Ecto neural progenitor cell (in vitro differentiated cells): ENCODE measurements at regions not wholly inside any gene's neighbourhood (a gene's known extent, or its start where the extent isn't known, plus 50 kb on each side); places are given as distances from the start of the nearest gene placed in this dataset.

Experiments
- DNase-seq: peaks from one replicate; pipeline ENCODE4 v3.0.0-alpha.2; 2018; ENCODE audit warnings: low spot score

GRCh38 chr4:3343358-3343757, 50.5 kb downstream of the RGS12 start:
- no peak for DNase-seq

- DNase-seq = no peak
Observed at GRCh38 chr4:3344104-3344503, 51.3 kb downstream of the RGS12 start.

- DNase-seq = no peak
Observed at GRCh38 chr4:3344596-3344995, 51.8 kb downstream of the RGS12 start.

DNA sequence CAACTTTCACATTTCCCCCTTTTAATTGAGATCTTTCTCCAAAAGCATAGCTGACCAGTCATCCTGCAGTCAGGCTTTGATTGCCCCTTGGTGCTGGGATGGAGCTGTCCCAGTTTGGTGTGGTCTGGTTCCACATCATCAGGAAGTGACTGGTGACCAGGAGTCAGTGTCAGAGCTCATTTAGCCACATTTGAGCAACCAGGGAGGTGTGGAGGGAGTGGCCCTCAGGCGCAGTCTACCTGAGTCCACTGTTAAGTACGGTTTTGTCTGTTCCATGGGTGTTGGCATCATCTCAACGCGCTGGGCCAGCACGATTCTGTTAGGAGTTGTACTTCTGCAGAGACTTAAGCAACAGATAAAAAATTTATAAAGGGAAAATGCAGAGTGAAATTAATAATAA, 52.6 kb downstream of the RGS12 start:
- no peak for DNase-seq

GRCh38 chr4:3346146-3346545, 53.3 kb downstream of the RGS12 start:
- no peak for DNase-seq

GRCh38 chr4:3347871-3348270, 55.0 kb downstream of the RGS12 start:
- no peak for DNase-seq

GRCh38 chr4:3348621-3349020, 55.8 kb downstream of the RGS12 start:
- no peak for DNase-seq

- no peak for DNase-seq
Observed at GRCh38 chr4:3349116-3349515, 56.3 kb downstream of the RGS12 start.

- DNase-seq = no peak
Observed at GRCh38 chr4:3351997-3352396, 59.2 kb downstream of the RGS12 start.

DNA sequence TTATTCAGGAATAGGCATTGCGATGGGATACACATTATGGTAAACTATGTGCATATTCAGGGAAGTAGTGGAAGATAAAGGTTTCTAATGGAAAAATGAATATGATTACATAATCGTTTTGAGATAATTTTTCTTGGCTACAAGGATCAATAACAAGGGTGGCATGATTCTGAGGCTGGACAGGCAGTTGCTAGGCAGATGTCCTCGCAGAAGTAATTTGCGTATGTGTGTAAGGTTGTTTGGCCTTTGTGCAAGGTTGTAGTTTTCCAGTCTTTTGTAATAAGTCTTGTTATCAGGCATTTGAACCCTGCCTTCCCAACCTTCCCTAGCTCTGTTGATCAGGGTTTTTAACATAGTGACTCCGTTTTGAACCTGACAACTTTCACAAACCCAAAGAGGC, 59.7 kb downstream of the RGS12 start:
- no peak for DNase-seq

DNA sequence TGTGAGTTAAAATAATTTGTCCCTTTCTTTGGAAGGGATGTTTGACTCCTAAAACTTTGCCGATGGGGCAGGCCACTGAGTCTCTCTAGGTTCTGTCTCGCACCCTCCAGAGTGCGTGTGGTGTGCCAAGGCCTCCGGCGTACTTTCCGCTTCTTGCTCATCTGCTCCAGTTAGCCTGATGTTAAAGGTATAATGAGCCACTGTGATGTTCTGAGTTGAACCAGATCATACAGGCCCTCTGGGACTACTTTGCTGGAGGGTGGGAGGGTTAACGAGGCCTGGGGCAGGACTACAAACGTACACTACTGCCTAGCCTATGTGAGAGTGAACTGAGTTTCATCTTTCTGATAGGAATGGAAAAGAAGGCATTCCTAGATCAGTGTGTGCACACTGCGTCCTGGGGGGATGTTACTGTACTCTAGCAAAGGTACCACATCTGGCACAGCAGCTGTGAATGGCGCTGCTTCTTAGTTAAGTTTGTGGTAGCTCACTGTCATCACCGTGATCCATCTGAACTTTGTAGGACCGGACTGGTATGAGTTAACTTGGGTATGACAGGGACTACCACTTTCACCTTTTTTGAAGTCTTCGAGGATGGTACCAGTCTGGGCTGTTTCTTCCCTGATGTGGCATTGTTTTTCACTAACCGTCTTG, 60.2 kb downstream of the RGS12 start:
- DNase-seq = no peak

GRCh38 chr4:3353752-3354454, 61.1 kb downstream of the RGS12 start:
- no peak for DNase-seq

DNA sequence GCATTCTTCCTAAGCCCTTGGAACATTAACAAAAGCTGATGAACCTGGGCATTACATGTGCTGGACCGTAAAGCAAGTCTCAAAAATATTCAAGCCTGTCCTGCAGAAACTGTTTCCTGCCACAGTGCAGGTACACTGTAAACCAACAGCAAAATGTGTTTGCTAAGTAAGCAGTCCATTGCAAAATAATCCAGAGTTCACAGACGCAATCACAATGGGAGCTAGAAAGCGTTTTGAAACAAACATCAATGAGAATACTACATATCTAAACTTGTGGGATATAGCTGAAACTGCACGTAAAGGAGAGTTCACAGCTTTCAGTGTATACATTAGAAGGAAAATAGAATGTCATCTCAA, 61.6 kb downstream of the RGS12 start:
- no peak for DNase-seq

DNA sequence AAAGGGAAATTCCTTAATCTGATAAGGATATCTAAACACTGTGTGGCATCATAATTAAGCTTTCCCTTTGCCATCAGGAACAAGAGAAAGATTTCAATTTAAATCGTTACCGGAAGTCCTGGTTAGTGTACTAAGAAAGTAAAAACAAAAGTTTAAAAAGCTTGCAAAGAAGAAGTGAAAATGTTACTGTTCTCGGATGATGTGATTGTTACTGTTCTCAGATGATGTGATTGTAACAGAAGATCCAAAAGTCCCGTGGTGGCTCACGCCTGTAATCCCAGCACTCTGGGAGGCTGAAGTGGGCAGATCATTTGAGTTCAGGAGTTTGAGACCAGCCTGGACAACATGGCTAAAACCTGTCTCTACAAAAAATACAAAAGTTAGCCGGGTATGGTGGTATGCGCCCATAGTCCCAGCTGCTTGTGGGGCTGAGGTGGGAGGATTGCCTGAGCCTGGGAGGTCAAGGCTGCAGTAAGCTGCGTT, 62.5 kb downstream of the RGS12 start:
- no peak for DNase-seq

DNA sequence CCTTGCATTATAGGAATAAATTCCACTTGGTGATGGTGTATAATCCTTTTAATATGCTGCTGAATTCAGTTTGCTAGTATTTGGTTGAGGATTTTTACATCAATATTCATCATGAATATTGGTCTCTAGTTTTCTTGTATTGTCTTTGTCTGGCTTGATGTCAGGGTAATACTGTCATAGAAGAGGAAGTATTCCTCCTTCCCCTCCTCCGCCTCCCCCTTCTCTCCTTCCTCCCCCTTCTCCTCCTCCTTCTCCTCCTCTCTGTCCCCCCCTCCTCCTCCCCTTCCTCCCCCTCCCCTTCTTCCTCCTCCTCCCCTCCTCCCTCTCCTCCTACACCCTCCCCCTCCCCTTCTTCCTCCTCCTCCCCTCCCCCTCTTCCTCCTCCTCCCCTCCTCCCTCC, 65.8 kb downstream of the RGS12 start:
- no peak for DNase-seq

DNA sequence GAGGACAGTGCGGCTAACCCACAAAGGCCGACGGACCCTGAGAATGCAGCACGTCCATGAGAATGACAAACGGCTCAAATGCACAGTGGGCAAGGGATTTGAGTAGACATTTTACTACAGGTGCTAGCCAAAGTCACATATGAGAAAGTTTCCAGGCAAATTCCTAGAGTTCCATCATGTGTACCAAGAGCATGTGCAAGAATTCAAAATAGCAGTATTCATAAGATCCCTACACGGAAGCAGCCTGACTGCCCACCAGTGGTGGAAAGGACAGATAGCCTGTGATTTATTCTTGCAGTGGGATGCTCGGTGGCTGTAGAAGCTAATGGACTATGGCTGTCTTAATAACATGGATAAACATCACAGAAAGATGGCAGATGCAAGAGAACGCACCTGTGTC, 68.0 kb downstream of the RGS12 start:
- DNase-seq = no peak

DNA sequence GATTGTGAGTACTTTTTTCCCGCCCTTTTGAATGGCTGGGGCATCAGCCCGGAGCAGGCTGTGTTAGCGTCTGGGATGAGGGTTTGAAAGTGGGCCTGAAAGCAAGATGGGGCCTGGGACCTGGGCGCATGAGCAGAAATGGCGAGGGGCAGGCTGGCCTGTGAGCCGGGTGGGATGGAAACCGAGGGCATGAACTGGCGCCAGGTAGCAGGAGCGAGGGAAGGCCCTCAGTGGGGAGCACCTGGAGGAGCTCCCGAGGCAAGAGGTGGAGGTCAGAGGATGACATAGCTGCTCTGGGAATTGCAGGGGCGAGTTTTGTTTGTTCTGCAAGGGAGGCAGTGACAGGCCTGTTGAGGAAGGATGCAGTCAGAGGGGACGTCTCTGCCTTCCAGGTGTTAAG, 68.6 kb downstream of the RGS12 start:
- no peak for DNase-seq

DNA sequence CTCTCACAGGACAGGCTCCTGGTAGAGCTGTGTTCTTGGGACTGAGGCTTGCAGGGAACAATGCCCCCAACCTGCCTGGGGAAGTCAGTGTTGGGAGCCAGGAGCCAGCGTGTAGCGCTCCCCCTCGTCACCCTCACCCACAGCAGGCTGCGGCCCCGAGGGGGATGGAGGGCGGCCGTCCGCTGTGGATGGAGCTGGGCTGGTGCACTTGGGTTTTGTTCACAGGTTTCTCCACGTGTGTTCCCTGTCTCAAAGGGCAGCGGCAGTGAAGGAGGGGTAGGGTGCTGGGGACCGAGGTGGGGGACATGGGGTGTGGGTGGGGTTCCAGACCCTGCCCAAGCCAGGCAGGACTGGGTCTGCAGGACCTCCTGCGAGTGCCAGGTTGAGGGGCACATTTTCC, 69.1 kb downstream of the RGS12 start:
- DNase-seq = no peak

DNA sequence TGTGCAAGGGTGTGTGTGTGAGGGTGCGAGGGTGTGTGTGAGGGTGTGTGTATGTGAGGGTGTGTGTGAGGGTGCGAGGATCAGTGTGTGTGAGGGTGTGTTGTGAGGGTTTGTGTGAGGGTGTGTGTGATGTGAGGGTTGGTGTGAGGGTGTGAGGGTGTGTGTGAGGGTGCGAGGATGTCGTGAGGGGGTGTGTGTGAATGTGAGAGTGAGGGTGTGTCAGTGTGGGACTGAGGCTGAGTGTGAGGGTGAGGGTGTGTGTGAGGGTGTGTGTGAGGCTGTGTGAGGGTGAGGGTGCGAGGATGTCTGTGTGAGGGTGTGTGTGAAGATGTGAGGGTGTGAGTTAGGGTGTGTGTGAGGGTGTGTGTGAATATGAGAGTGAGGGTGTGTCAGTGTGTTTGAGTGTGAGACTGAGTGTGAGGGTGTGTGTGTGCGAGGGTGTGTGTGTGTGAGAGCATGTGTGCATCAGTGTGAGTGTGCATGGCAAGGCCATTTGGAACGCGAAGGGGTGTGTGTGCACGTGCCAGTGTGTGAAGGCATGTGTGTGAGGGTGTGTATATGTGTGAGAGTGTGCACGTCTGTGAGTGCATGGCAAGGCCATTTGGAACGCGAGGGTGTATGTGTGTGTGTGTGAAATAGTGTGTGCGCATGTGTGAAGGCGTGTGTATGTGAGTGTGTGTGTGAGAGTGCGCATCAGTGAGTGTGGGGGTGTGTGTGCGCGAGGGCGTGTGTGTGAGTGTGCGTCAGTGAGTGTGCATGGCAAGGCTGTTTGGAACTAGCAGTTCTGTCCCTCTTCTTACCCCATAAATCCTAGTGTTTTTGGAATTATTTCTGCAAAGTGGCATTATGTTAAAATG, 69.8 kb downstream of the RGS12 start:
- DNase-seq = no peak

DNA sequence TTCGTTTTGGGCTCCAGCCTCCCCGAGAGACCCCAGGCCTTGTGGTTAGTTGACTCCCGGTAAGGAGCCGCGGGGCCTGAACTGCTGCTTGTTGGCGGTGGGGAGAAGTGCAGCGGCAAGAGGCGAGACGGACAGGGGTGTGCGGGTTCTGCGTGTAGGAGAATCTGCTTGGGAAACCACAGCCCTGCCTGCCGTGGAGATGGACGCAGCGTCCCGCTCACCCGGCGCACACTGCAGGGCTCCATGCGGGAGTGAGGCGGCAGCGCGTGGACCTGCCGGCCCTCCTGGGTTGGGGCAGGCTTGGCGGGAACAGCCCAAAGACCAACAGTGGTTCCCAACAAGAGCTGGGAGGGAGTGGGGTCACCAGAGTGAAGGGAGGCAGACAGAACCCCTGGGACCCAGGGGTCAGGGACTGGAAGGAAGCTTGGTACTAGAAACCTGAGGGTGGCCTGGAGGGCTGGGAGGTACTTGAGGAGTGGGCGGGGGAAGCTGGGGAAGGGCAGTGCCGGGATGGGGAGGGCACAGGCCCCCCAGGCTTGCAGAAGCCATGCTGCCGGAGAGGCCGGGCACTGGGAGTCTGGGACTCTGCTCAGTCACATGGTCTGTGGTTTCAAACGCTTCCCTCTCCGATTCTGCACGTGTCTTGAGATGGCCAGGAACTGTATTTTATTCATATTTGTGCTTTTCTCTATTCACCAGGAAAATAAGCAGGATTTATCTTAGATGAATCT, 70.8 kb downstream of the RGS12 start:
- no peak for DNase-seq

DNA sequence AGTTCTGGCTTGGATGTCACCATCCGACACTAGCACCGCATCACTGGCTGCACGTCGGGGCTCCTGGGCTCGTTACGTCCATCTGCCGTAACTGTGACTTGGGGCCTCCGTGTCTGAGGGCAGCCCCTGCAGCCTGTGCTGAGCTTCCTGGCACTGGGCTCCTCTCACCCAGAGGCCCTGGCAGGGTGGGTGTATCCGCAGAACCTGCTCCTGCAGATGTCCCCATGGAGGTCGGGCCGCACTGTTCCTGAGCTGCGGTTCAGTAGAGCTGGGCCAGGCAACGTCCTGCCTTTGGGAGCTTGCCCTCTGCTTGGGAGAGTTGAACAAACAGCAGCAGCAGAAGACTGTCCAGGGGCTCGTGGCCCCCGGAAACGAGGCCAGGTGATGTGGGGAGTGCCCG, 71.4 kb downstream of the RGS12 start:
- DNase-seq = no peak

GRCh38 chr4:3364634-3365314, 72.0 kb downstream of the RGS12 start:
- no peak for DNase-seq
